Erythroblast (primary cell): ENCODE measurements at regions not wholly inside any gene's neighbourhood (a gene's known extent, or its start where the extent isn't known, plus 50 kb on each side); places are given as distances from the start of the nearest gene placed in this dataset.

Experiments
- GATA1 ChIP-seq: IDR thresholded peaks from 2 replicates; pipeline ENCODE4 v1.6.1; 2011; ENCODE audit warnings: low read depth, mild to moderate bottlenecking, control low read depth, low read length, moderate library complexity
- POLR2A ChIP-seq: IDR thresholded peaks from 2 replicates; pipeline ENCODE4 v1.6.1; 2011; ENCODE audit warnings: mild to moderate bottlenecking, low read length

- TF ChIP-seq POLR2A (no peak), GATA1 (no peak)
These were observed 58.6 kb downstream of the RPS12 start for GRCh38 chr6:132872923-132873322.
